H9 (cell line): ENCODE measurements at regions not wholly inside any gene's neighbourhood (a gene's known extent, or its start where the extent isn't known, plus 50 kb on each side); places are given as distances from the start of the nearest gene placed in this dataset.

Experiments used
- DNase-seq: peaks from one replicate; pipeline ENCODE4 v3.0.0-alpha.2; 2017
- H2AFZ ChIP-seq: one replicate; pipeline ENCODE4 v1.6.1; 2013; ENCODE audit warnings: mild to moderate bottlenecking, low read length, control low read depth, moderate library complexity
- H2AK5ac ChIP-seq: 2 replicates; pipeline ENCODE4 v1.6.1; 2013; ENCODE audit warnings: low read length, control low read depth, mixed read lengths; ENCODE audit not compliant: insufficient read length
- H2BK120ac ChIP-seq: one replicate; pipeline ENCODE4 v1.6.1; 2013; ENCODE audit warnings: low read depth, mild to moderate bottlenecking, low read length, control low read depth, inconsistent platforms; ENCODE audit not compliant: poor library complexity, severe bottlenecking
- H2BK12ac ChIP-seq: 2 replicates; pipeline ENCODE4 v1.6.1; 2013; ENCODE audit warnings: low read length, control low read depth, mixed read lengths, low read depth; ENCODE audit not compliant: insufficient read length
- H2BK15ac ChIP-seq: 2 replicates; pipeline ENCODE4 v1.6.1; 2013; ENCODE audit warnings: low read depth, low read length, control low read depth
- H2BK20ac ChIP-seq: one replicate; pipeline ENCODE4 v1.6.1; 2013; ENCODE audit warnings: low read depth, mild to moderate bottlenecking, low read length, control low read depth, inconsistent platforms; ENCODE audit not compliant: poor library complexity, severe bottlenecking
- H2BK5ac ChIP-seq: 2 replicates; pipeline ENCODE4 v1.6.1; 2013; ENCODE audit warnings: low read length, control low read depth, mixed read lengths; ENCODE audit not compliant: insufficient read length
- H3K14ac ChIP-seq: 2 replicates; pipeline ENCODE4 v1.6.1; 2013; ENCODE audit warnings: low read length, control low read depth; ENCODE audit not compliant: insufficient read depth
- H3K18ac ChIP-seq: 2 replicates; pipeline ENCODE4 v1.6.1; 2013; ENCODE audit warnings: low read depth, mild to moderate bottlenecking, mixed read lengths, low read length, control low read depth; ENCODE audit not compliant: insufficient read length
- H3K23ac ChIP-seq: 2 replicates; pipeline ENCODE4 v1.6.1; 2013; ENCODE audit warnings: low read length, control low read depth, mixed read lengths, low read depth; ENCODE audit not compliant: insufficient read length
- H3K23me2 ChIP-seq: 2 replicates; pipeline ENCODE4 v1.6.1; 2013; ENCODE audit warnings: low read depth, mild to moderate bottlenecking, mixed read lengths, low read length, control low read depth; ENCODE audit not compliant: insufficient read length, poor library complexity, severe bottlenecking
- H3K27ac ChIP-seq: 2 replicates; pipeline ENCODE4 v1.5.1; 2013; ENCODE audit warnings: low read length, control low read depth, mixed read lengths, low read depth; ENCODE audit not compliant: insufficient read length
- H3K27me3 ChIP-seq: 2 replicates; pipeline ENCODE4 v1.6.1; 2013; ENCODE audit warnings: low read length, control low read depth, inconsistent platforms; ENCODE audit not compliant: insufficient read depth
- H3K4ac ChIP-seq: 2 replicates; pipeline ENCODE4 v1.6.1; 2013; ENCODE audit warnings: low read depth, mild to moderate bottlenecking, control low read depth, inconsistent platforms, low read length, moderate library complexity
- H3K4me1 ChIP-seq: 2 replicates; pipeline ENCODE4 v1.6.1; 2013; ENCODE audit warnings: low read length, control low read depth, inconsistent platforms; ENCODE audit not compliant: insufficient read depth
- H3K4me2 ChIP-seq: 2 replicates; pipeline ENCODE4 v1.6.1; 2013; ENCODE audit warnings: low read length, control low read depth, mixed read lengths; ENCODE audit not compliant: insufficient read length, insufficient read depth
- H3K56ac ChIP-seq: 2 replicates; pipeline ENCODE4 v1.6.1; 2013; ENCODE audit warnings: low read depth, mild to moderate bottlenecking, mixed read lengths, low read length, control low read depth; ENCODE audit not compliant: insufficient read length
- H3K79me1 ChIP-seq: 2 replicates; pipeline ENCODE4 v1.6.1; 2013; ENCODE audit warnings: low read depth, mild to moderate bottlenecking, moderate library complexity, low read length, control low read depth, inconsistent platforms; ENCODE audit not compliant: insufficient read depth, poor library complexity, severe bottlenecking
- H3K79me2 ChIP-seq: 2 replicates; pipeline ENCODE4 v1.6.1; 2013; ENCODE audit warnings: low read length, control low read depth, inconsistent platforms; ENCODE audit not compliant: insufficient read depth
- H3K9ac ChIP-seq: 2 replicates; pipeline ENCODE4 v1.6.1; 2013; ENCODE audit warnings: low read length, control low read depth, mixed read lengths; ENCODE audit not compliant: insufficient read length; ENCODE audit errors: extremely low read depth
- H3K9me3 ChIP-seq: one replicate; pipeline ENCODE4 v1.6.1; 2013; ENCODE audit warnings: low read depth, low read length, inconsistent platforms; ENCODE audit not compliant: control insufficient read depth
- H3T11ph ChIP-seq: one replicate; pipeline ENCODE4 v1.6.1; 2013; ENCODE audit warnings: mild to moderate bottlenecking, low read length, control low read depth, inconsistent platforms
- H4K20me1 ChIP-seq: one replicate; pipeline ENCODE4 v1.6.1; 2013; ENCODE audit not compliant: control insufficient read depth, insufficient read length, insufficient read depth
- H4K5ac ChIP-seq: 2 replicates; pipeline ENCODE4 v1.6.1; 2013; ENCODE audit warnings: low read depth, mild to moderate bottlenecking, mixed read lengths, low read length, control low read depth; ENCODE audit not compliant: insufficient read length
- H4K8ac ChIP-seq: replicated peaks from 2 replicates; pipeline ENCODE4 v1.6.1; 2013; ENCODE audit warnings: low read length, control low read depth, mixed read lengths, low read depth; ENCODE audit not compliant: insufficient read length
- H4K91ac ChIP-seq: 2 replicates; pipeline ENCODE4 v1.6.1; 2013; ENCODE audit warnings: low read depth, mild to moderate bottlenecking, moderate library complexity, mixed read lengths, low read length, control low read depth; ENCODE audit not compliant: insufficient read length
- H3K27ac Mint-ChIP-seq, 3 experiments: 2 replicates in 2 of 3; 3 replicates in 1 of 3; pipeline ENCODE4 v1.8.0; 2020 to 2021; ENCODE audit warnings: mixed read lengths in 3 of 3, mild to moderate bottlenecking in 1 of 3, moderate library complexity in 1 of 3
- H3K27me3 Mint-ChIP-seq: 2 replicates; pipeline ENCODE4 v1.8.0; 2021; ENCODE audit warnings: low read depth, mild to moderate bottlenecking, moderate library complexity, mixed read lengths
- H3K36me3 Mint-ChIP-seq, 3 experiments: 2 replicates in 2 of 3; 3 replicates in 1 of 3; pipeline ENCODE4 v1.8.0; 2020 to 2021; ENCODE audit warnings: low read depth in 3 of 3, mixed read lengths in 3 of 3; ENCODE audit not compliant: insufficient read depth in 1 of 3
- H3K4me1 Mint-ChIP-seq, 2 experiments: 2 replicates each; pipeline ENCODE4 v1.8.0; 2020; ENCODE audit warnings: mixed read lengths in 2 of 2
- H3K4me3 Mint-ChIP-seq, 2 experiments: 2 replicates in 1 of 2; 3 replicates in 1 of 2; pipeline ENCODE4 v1.8.0; 2020 to 2021; ENCODE audit warnings: mild to moderate bottlenecking in 2 of 2, mixed read lengths in 2 of 2, moderate library complexity in 1 of 2
- H3K9me3 Mint-ChIP-seq, 2 experiments: 2 replicates in 1 of 2; 3 replicates in 1 of 2; pipeline ENCODE4 v1.8.0; 2020; ENCODE audit warnings: mild to moderate bottlenecking in 2 of 2, mixed read lengths in 2 of 2, moderate library complexity in 1 of 2
- CTCF ChIP-seq: fragments of 200-600 bp; sonication (generic); conservative IDR thresholded peaks from 3 replicates; pipeline ENCODE4 v1.8.0; 2021; ENCODE audit warnings: antibody characterized with exemption, mild to moderate bottlenecking
- WGBS: extraction: QIAGEN DNeasy Blood & Tissue Kit; methylation state at CpG from one replicate; pipeline ENCODE4 v1.1.7; 2013; ENCODE audit warnings: missing lambda C conversion rate, low lambda C conversion rate, mixed read lengths; ENCODE audit not compliant: insufficient read length; ENCODE audit errors: extremely low coverage; 5-methylcytosine and 5-hydroxymethylcytosine counted together

- H2BK120ac ChIP-seq: no peak overlapping the region
- Mint-ChIP-seq H3K36me3 (no peaks in the 10 kb centered on the region; a peak in 1 of 7 replicates), H3K4me1 (no peaks in the 10 kb centered on the region), H3K27me3 (no peaks in the 10 kb centered on the region), H3K9me3 (no peaks in the 10 kb centered on the region; a peak in 1 of 5 replicates), H3K27ac (no peak overlapping the region), H3K4me3 (no peak overlapping the region)
- H2BK15ac ChIP-seq: no peak overlapping the region
- no peak overlapping the region for H3K9ac ChIP-seq
- TF ChIP-seq CTCF: no peak
- H4K91ac ChIP-seq: no peak overlapping the region
- H2BK12ac ChIP-seq: no peak overlapping the region
- no peaks in the 10 kb centered on the region for H3K4me1 ChIP-seq
- no peak overlapping the region for H3K4ac ChIP-seq
- no peaks in the 10 kb centered on the region for H3K79me1 ChIP-seq
- no peak overlapping the region for H3T11ph ChIP-seq
- no peak overlapping the region for H3K56ac ChIP-seq
- no CpG with 5 or more reads among the region's 4 CpGs for WGBS
- H3K9me3 ChIP-seq: no peaks in the 10 kb centered on the region
- DNase-seq: no peak
- no peak overlapping the region for H4K8ac ChIP-seq
- H3K27ac ChIP-seq: no peak overlapping the region
- no peak overlapping the region for H2BK5ac ChIP-seq
- no peaks in the 10 kb centered on the region for H3K27me3 ChIP-seq
- no peaks in the 10 kb centered on the region for H3K23me2 ChIP-seq
- no peak overlapping the region for H3K14ac ChIP-seq
- H4K20me1 ChIP-seq: no peaks in the 10 kb centered on the region
- H2BK20ac ChIP-seq: no peak overlapping the region
- H2AFZ ChIP-seq: no peak overlapping the region
- no peak overlapping the region for H4K5ac ChIP-seq
- H2AK5ac ChIP-seq: no peak overlapping the region
- H3K4me2 ChIP-seq: no peak overlapping the region
- no peak overlapping the region for H3K23ac ChIP-seq
- no peaks in the 10 kb centered on the region for H3K79me2 ChIP-seq
- H3K18ac ChIP-seq: no peak overlapping the region
These were observed 264.2 kb downstream of the SAMD5 start for GRCh38 chr6:147772724-147773123.
